ENCODE measurements at regions not wholly inside any gene's neighbourhood (a gene's known extent, or its start where the extent isn't known, plus 50 kb on each side); places are given as distances from the start of the nearest gene placed in this dataset.

DNA sequence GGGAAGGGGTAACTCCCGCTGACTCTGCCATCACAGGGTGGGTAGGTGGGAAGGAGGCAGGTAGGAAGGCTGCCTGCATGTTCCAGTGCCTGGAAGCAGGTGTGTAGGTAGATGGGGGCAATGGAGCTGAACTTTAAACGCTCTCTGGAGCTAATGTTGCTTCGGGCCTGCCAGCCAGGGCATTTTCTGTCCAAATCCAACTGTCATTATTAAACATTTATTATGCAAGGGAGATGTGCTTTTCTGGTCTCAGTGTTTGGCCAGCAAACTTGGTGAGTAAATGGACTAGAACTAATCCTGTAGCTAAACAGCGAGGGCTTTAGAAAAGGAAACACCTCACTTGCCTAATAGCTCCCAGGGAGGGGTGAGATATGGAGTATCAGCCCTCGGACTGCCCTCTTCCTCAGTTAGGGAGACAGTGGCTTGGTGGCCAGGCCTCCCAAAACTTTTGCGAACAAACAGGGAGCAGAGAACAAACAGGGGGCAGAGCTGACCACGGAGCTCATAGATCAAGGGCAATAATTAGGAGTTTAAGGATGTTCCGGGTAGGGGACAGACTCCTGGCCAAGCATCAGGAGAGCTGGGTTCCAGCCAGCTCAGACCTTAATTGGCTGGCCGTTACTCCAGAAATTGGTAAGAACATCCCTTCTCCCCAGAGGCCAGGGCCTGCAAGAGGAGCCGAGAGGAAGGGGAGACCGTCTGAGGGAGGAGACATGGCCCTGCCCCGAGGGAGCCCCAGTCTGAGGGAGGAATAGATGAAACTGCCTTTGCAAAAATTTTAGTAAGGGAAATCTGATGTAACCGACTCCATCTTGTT is 131.1 kb downstream of the VEGFA start:
- Histone ChIP-seq H3K9me3 (ENCODE audit: low read depth) (no peaks in the 10 kb centered on the region), H3K9me2 (replicated peaks; ENCODE audit: insufficient read depth) (no peaks in the 10 kb centered on the region), H3K4me2 (no peak overlapping the region), H3K4me1 (ENCODE audit: insufficient read depth) (peaks cover 16% of the 10 kb centered on the region), H3K4me3 (no peak overlapping the region), H3K36me3 (replicated peaks; ENCODE audit: insufficient read depth, low read depth) (no peaks in the 10 kb centered on the region), H2AFZ (no peak overlapping the region), H3K27ac (peak overlapping the region; percentile 53), H3K79me2 (no peaks in the 10 kb centered on the region), H4K20me1 (ENCODE audit: insufficient read depth, poor library complexity, severe bottlenecking) (no peaks in the 10 kb centered on the region), H3K27me3 (no peaks in the 10 kb centered on the region)
- TF ChIP-seq EZH2 (IDR thresholded peaks at IDR 0.05; ENCODE audit: borderline replicate concordance) (no peak), EZH2phosphoT487 (IDR thresholded peaks at IDR 0.05; ENCODE audit: low read depth, severe bottlenecking, unreplicated experiment) (no peak)
- TF ChIP-seq, protein P1, sequence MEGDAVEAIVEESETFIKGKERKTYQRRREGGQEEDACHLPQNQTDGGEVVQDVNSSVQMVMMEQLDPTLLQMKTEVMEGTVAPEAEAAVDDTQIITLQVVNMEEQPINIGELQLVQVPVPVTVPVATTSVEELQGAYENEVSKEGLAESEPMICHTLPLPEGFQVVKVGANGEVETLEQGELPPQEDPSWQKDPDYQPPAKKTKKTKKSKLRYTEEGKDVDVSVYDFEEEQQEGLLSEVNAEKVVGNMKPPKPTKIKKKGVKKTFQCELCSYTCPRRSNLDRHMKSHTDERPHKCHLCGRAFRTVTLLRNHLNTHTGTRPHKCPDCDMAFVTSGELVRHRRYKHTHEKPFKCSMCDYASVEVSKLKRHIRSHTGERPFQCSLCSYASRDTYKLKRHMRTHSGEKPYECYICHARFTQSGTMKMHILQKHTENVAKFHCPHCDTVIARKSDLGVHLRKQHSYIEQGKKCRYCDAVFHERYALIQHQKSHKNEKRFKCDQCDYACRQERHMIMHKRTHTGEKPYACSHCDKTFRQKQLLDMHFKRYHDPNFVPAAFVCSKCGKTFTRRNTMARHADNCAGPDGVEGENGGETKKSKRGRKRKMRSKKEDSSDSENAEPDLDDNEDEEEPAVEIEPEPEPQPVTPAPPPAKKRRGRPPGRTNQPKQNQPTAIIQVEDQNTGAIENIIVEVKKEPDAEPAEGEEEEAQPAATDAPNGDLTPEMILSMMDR (IDR thresholded peaks at IDR 0.05; ENCODE audit: poor library complexity), result no peak
- no peak for DNase-seq (ENCODE audit: low spot score)
- WGBS (ENCODE audit: low lambda C conversion rate, missing lambda C conversion rate), result 64% methylated on average over 13 of the region's 13 CpGs

DNA sequence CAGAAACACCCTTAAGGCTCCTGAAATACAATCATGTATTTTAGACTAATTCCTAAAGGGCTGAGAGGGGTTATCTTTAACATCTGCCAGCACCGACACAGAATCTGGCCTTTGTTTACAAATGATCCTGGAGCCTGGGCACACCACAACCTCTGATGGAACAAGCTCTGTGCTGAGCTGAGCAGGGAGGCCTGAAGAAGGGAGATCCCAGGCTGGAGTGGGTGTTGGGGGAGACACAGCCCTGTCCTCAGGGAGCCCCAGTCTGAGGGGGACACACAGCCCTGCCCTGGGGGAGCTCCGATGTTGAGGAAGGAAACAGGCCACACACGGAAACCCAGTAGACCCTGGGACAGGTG is 130.5 kb downstream of the VEGFA start:
- no peak for DNase-seq (ENCODE audit: low spot score)
- H3K27me3 ChIP-seq, result no peaks in the 10 kb centered on the region
- H3K4me2 ChIP-seq, result no peak overlapping the region
- H3K27ac ChIP-seq, result peak overlapping the region; percentile 35
- no peaks in the 10 kb centered on the region for H3K36me3 ChIP-seq (replicated peaks; ENCODE audit: insufficient read depth, low read depth)
- 50% methylated on average over 3 of the region's 3 CpGs for WGBS (ENCODE audit: low lambda C conversion rate, missing lambda C conversion rate)
- H4K20me1 ChIP-seq (ENCODE audit: insufficient read depth, poor library complexity, severe bottlenecking), result no peaks in the 10 kb centered on the region
- no peaks in the 10 kb centered on the region for H3K9me3 ChIP-seq (ENCODE audit: low read depth)
- no peak overlapping the region for H2AFZ ChIP-seq
- no peak overlapping the region for H3K4me3 ChIP-seq
- no peak for TF ChIP-seq EZH2phosphoT487 (IDR thresholded peaks at IDR 0.05; ENCODE audit: low read depth, severe bottlenecking, unreplicated experiment)
- TF ChIP-seq EZH2 (IDR thresholded peaks at IDR 0.05; ENCODE audit: borderline replicate concordance), result no peak
- TF ChIP-seq, protein P1 (IDR thresholded peaks at IDR 0.05; ENCODE audit: poor library complexity), result no peak
- no peaks in the 10 kb centered on the region for H3K9me2 ChIP-seq (replicated peaks; ENCODE audit: insufficient read depth)
- no peaks in the 10 kb centered on the region for H3K79me2 ChIP-seq
- H3K4me1 ChIP-seq (ENCODE audit: insufficient read depth), result peaks cover 16% of the 10 kb centered on the region

DNA sequence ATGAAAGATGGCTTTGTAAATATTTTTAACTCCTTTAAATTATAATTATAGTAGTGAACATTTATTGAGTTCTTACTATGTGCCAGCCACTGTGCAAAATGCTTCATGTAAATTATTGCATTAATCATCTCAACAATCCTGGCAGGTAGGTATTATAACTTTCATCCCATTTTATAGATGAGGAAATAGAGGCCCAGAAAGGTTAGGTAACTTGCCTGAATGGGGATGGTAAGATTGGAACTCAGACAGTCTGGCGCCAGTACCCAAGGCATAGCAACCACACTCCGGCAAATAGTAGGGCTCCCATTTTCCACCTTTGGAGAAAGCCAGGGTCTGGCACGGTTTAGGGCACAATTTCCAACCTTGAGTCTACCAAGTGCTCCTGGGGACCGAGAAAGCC is 129.8 kb downstream of the VEGFA start:
- 99% methylated on average over 4 of the region's 4 CpGs for WGBS (ENCODE audit: low lambda C conversion rate, missing lambda C conversion rate)
- H2AFZ ChIP-seq, result no peak overlapping the region
- H3K79me2 ChIP-seq, result no peaks in the 10 kb centered on the region
- peaks cover 16% of the 10 kb centered on the region for H3K4me1 ChIP-seq (ENCODE audit: insufficient read depth)
- no peak for DNase-seq (ENCODE audit: low spot score)
- no peak overlapping the region for H3K4me3 ChIP-seq
- no peaks in the 10 kb centered on the region for H4K20me1 ChIP-seq (ENCODE audit: insufficient read depth, poor library complexity, severe bottlenecking)
- H3K9me3 ChIP-seq (ENCODE audit: low read depth), result no peaks in the 10 kb centered on the region
- H3K27ac ChIP-seq, result no peak overlapping the region
- no peak for TF ChIP-seq EZH2phosphoT487 (IDR thresholded peaks at IDR 0.05; ENCODE audit: low read depth, severe bottlenecking, unreplicated experiment)
- TF ChIP-seq, protein P1 (IDR thresholded peaks at IDR 0.05; ENCODE audit: poor library complexity), result no peak
- TF ChIP-seq EZH2 (IDR thresholded peaks at IDR 0.05; ENCODE audit: borderline replicate concordance), result no peak
- H3K4me2 ChIP-seq, result no peak overlapping the region
- H3K27me3 ChIP-seq, result no peaks in the 10 kb centered on the region
- H3K36me3 ChIP-seq (replicated peaks; ENCODE audit: insufficient read depth, low read depth), result no peaks in the 10 kb centered on the region
- no peaks in the 10 kb centered on the region for H3K9me2 ChIP-seq (replicated peaks; ENCODE audit: insufficient read depth)

Measured in hepatocyte (in vitro differentiated cells).